Rectal smooth muscle tissue (tissue), 1 donor: ENCODE measurements at regions not wholly inside any gene's neighbourhood (a gene's known extent, or its start where the extent isn't known, plus 50 kb on each side); places are given as distances from the start of the nearest gene placed in this dataset.

Experiments
- H3K27ac ChIP-seq: one replicate; pipeline ENCODE4 v1.7.0; 2013; ENCODE audit warnings: low read depth, low read length, inconsistent platforms
- H3K27me3 ChIP-seq: one replicate; pipeline ENCODE4 v1.7.0; 2013; ENCODE audit warnings: low read length; ENCODE audit not compliant: control insufficient read depth, insufficient read depth
- H3K36me3 ChIP-seq: one replicate; pipeline ENCODE4 v1.7.0; 2013; ENCODE audit warnings: low read length; ENCODE audit not compliant: control insufficient read depth, insufficient read depth
- H3K4me1 ChIP-seq: one replicate; pipeline ENCODE4 v1.7.0; 2013; ENCODE audit warnings: low read length; ENCODE audit not compliant: control insufficient read depth, insufficient read depth
- H3K4me3 ChIP-seq: one replicate; pipeline ENCODE4 v1.7.0; 2013; ENCODE audit warnings: low read length
- H3K9ac ChIP-seq: one replicate; pipeline ENCODE4 v1.7.0; 2013; ENCODE audit warnings: low read length

- H3K36me3 ChIP-seq: no peaks in the 10 kb centered on the region
- H3K27ac ChIP-seq: no peak overlapping the region
- H3K9ac ChIP-seq: no peak overlapping the region
- no peak overlapping the region for H3K4me3 ChIP-seq
- no peaks in the 10 kb centered on the region for H3K4me1 ChIP-seq
- no peaks in the 10 kb centered on the region for H3K27me3 ChIP-seq
Observed at GRCh38 chr1:221794079-221794670, 52.3 kb upstream of the DUSP10 start.

GRCh38 chr1:221793439-221794078, 51.7 kb upstream of the DUSP10 start:
- no peaks in the 10 kb centered on the region for H3K36me3 ChIP-seq
- H3K27me3 ChIP-seq: no peaks in the 10 kb centered on the region
- H3K27ac ChIP-seq: no peak overlapping the region
- H3K4me1 ChIP-seq: no peaks in the 10 kb centered on the region
- H3K9ac ChIP-seq: no peak overlapping the region
- no peak overlapping the region for H3K4me3 ChIP-seq

- no peaks in the 10 kb centered on the region for H3K36me3 ChIP-seq
- H3K27ac ChIP-seq: no peak overlapping the region
- no peaks in the 10 kb centered on the region for H3K27me3 ChIP-seq
- H3K4me1 ChIP-seq: no peaks in the 10 kb centered on the region
- H3K9ac ChIP-seq: no peak overlapping the region
- no peak overlapping the region for H3K4me3 ChIP-seq
Observed at GRCh38 chr1:221791846-221792245, 50.0 kb upstream of the DUSP10 start.
